ENCODE measurements at regions not wholly inside any gene's neighbourhood (a gene's known extent, or its start where the extent isn't known, plus 50 kb on each side); places are given as distances from the start of the nearest gene placed in this dataset.

- TF ChIP-seq, protein P1, sequence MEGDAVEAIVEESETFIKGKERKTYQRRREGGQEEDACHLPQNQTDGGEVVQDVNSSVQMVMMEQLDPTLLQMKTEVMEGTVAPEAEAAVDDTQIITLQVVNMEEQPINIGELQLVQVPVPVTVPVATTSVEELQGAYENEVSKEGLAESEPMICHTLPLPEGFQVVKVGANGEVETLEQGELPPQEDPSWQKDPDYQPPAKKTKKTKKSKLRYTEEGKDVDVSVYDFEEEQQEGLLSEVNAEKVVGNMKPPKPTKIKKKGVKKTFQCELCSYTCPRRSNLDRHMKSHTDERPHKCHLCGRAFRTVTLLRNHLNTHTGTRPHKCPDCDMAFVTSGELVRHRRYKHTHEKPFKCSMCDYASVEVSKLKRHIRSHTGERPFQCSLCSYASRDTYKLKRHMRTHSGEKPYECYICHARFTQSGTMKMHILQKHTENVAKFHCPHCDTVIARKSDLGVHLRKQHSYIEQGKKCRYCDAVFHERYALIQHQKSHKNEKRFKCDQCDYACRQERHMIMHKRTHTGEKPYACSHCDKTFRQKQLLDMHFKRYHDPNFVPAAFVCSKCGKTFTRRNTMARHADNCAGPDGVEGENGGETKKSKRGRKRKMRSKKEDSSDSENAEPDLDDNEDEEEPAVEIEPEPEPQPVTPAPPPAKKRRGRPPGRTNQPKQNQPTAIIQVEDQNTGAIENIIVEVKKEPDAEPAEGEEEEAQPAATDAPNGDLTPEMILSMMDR (IDR thresholded peaks at IDR 0.05; ENCODE audit: insufficient read depth, low read length, poor library complexity, severe bottlenecking), result no peak
- no peak for DNase-seq (ENCODE audit: low read depth)
- no peaks in the 10 kb centered on the region for H3K27me3 ChIP-seq (ENCODE audit: control insufficient read depth, insufficient read depth, low read length)
Measured at GRCh38 chr12:53827306-53827705, 75.5 kb upstream of the CISTR start.

DNA sequence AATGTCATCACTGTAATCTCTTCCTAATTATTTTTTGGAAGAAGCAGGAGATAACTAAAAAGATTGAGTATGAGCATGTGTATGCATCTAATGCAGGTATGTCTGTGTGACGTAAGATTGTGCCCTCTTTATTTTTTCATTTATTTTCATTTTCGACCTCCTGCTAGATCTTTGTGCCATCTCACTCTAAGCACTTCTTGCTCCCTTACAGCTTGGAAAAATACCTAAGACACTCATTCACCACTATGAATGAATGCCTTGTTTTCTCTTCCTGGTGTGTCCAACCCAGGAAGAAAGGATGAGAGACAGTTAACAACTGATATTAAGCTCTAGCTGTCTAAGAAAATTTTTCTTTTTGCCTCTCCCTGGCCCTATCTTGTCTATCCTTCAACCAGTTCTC is 76.8 kb upstream of the CISTR start:
- H3K4me3 ChIP-seq (ENCODE audit: low read depth, low read length), result no peak overlapping the region
- no peaks in the 10 kb centered on the region for H3K36me3 ChIP-seq (ENCODE audit: control insufficient read depth, insufficient read depth, low read length)
- DNase-seq (ENCODE audit: low read depth), result no peak
- no peaks in the 10 kb centered on the region for H3K27me3 ChIP-seq (ENCODE audit: control insufficient read depth, insufficient read depth, low read length)
- TF ChIP-seq, protein P1 (IDR thresholded peaks at IDR 0.05; ENCODE audit: insufficient read depth, low read length, poor library complexity, severe bottlenecking), result no peak

More at GRCh38 chr12:53827306-53827705, 75.5 kb upstream of the CISTR start:
- Histone ChIP-seq H3K4me3 (ENCODE audit: low read depth, low read length) (no peak overlapping the region), H3K36me3 (ENCODE audit: control insufficient read depth, insufficient read depth, low read length) (no peaks in the 10 kb centered on the region)

GRCh38 chr12:53829130-53829819 is 77.5 kb upstream of the CISTR start:
- Histone ChIP-seq H3K4me3 (ENCODE audit: low read depth, low read length) (no peak overlapping the region), H3K27me3 (ENCODE audit: control insufficient read depth, insufficient read depth, low read length) (peaks cover 5% of the 10 kb centered on the region), H3K36me3 (ENCODE audit: control insufficient read depth, insufficient read depth, low read length) (no peaks in the 10 kb centered on the region)
- DNase-seq (ENCODE audit: low read depth), result no peak
- TF ChIP-seq, protein P1 (IDR thresholded peaks at IDR 0.05; ENCODE audit: insufficient read depth, low read length, poor library complexity, severe bottlenecking), result no peak

DNA sequence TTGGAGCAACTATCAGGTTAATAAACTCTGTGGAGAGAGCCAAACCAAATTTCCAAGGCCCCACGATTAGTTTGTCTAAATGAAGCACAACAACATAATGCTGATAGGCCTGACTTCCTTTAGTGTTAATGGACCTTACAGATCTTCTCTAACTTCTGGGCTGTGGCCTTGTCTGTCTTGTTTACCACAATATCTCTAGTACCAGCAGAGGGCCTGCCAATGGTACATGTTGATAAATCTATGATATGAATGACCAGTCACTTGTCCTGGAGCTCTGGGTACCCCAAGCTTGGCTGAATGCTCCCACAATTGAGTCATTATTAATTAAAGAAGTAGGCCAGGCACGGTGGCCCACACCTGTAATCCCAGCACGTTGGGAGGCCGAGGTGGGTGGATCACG is 78.9 kb upstream of the CISTR start:
- TF ChIP-seq, protein P1 (IDR thresholded peaks at IDR 0.05; ENCODE audit: insufficient read depth, low read length, poor library complexity, severe bottlenecking), result no peak
- DNase-seq (ENCODE audit: low read depth), result no peak
- H3K27me3 ChIP-seq (ENCODE audit: control insufficient read depth, insufficient read depth, low read length), result peaks cover 5% of the 10 kb centered on the region
- H3K4me3 ChIP-seq (ENCODE audit: low read depth, low read length), result no peak overlapping the region
- no peaks in the 10 kb centered on the region for H3K36me3 ChIP-seq (ENCODE audit: control insufficient read depth, insufficient read depth, low read length)

DNA sequence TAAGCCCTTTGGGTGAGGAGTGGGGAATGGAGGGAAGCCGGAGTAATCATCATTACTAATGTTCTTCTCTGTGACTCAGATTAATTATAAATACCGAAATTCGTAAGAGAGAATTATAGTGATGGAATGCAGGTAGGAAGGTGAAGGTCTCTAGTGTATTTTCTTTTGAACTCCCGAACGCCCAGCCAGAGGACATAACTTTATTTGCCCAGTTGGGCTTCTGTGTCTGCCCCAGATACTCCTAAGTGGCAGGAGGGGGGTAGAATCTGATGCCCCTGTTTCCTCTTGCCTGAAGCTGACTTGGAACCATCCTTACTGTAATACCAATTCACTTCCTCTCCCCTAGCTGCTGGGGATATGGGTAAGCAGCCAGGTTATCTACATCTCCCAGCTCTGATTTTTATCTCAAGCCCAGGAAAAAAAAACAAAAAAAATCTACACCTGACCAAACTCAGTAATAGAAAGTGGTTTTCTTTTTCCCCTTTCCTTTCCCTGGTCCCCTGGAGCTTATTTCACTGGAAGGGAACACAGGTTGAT is 84.4 kb upstream of the CISTR start:
- TF ChIP-seq, protein P1 (IDR thresholded peaks at IDR 0.05; ENCODE audit: insufficient read depth, low read length, poor library complexity, severe bottlenecking), result no peak
- peaks cover 15% of the 10 kb centered on the region for H3K27me3 ChIP-seq (ENCODE audit: control insufficient read depth, insufficient read depth, low read length)
- no peak overlapping the region for H3K4me3 ChIP-seq (ENCODE audit: low read depth, low read length)
- no peak for DNase-seq (ENCODE audit: low read depth)
- no peaks in the 10 kb centered on the region for H3K36me3 ChIP-seq (ENCODE audit: control insufficient read depth, insufficient read depth, low read length)

GRCh38 chr12:53838978-53839377 is 87.2 kb upstream of the CISTR start:
- H3K4me3 ChIP-seq (ENCODE audit: low read depth, low read length), result no peak overlapping the region
- H3K27me3 ChIP-seq (ENCODE audit: control insufficient read depth, insufficient read depth, low read length), result peaks cover 23% of the 10 kb centered on the region
- H3K36me3 ChIP-seq (ENCODE audit: control insufficient read depth, insufficient read depth, low read length), result no peaks in the 10 kb centered on the region
- TF ChIP-seq, protein P1 (IDR thresholded peaks at IDR 0.05; ENCODE audit: insufficient read depth, low read length, poor library complexity, severe bottlenecking), result no peak
- no peak for DNase-seq (ENCODE audit: low read depth)

All from kidney epithelial cell (primary cell).